ENCODE measurements at regions not wholly inside any gene's neighbourhood (a gene's known extent, or its start where the extent isn't known, plus 50 kb on each side); places are given as distances from the start of the nearest gene placed in this dataset.
A peak's percentile ranks its signal among the peaks of the same experiment; 100 is the strongest.

DNA sequence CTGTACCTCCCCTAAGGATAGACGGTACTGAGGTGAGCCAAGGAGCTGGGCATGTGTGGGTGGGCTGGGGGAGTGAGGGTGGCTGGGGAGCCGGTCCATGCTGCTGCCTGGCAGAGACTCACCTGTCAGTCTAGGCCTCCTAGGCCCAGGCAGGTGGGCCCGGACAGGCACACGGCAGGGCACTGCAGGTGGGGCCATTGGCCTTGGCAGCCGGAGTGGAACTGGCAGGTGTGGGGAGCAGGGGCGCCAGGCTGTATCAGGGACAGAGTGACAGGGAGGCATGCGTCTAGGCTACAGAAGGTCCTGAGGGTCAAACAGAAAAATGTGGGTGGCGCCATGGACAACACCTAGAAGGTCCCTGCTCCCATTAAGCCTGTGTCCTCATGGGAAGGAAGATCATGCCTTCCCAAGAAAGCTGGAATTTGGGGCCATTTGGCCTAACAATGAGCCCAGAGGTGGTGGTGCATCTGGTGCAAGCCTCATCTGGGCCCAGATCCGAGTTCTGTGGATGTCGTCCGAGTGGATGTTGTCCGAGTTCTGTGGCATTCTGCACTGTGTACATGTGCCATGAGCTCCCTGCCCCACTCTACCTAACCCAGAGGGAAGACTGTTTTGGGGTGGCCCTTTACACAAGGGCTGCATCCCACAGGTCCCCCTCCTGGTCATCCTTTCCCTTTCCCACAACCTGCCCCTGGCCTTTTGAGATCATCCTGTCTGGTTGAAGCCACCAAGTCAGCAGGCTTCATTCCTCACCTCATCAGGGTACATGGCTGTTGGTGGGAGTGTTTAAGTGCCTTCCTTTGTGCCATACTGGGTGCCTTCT lies 249.7 kb downstream of the GLI2 start:
- H3K4me3 ChIP-seq (ENCODE audit: insufficient read depth, low read length) = no peak overlapping the region
- H4K20me1 ChIP-seq (ENCODE audit: insufficient read depth, low read length) = no peaks in the 10 kb centered on the region
- no peak overlapping the region for H2AFZ ChIP-seq (ENCODE audit: low read length)
- no peak overlapping the region for H3K27ac ChIP-seq (ENCODE audit: low read depth, low read length)
- H3K4me1 ChIP-seq (ENCODE audit: insufficient read depth, low read length) = no peaks in the 10 kb centered on the region
- no peaks in the 10 kb centered on the region for H3K9me3 ChIP-seq (ENCODE audit: low read depth, low read length)
- no peak for TF ChIP-seq CTCF (IDR thresholded peaks at IDR 0.05; ENCODE audit: extremely low read depth, low read depth, low read length)
- no peaks in the 10 kb centered on the region for H3K27me3 ChIP-seq (ENCODE audit: insufficient read depth, low read length)
- peak; percentile 62 for DNase-seq (ENCODE audit: insufficient read length, low spot score, missing footprints)
- H3K36me3 ChIP-seq (ENCODE audit: insufficient read depth, low read length) = peaks cover 56% of the 10 kb centered on the region
- no peak overlapping the region for H3K4me2 ChIP-seq (ENCODE audit: insufficient read depth, low read length)
- H3K79me2 ChIP-seq (ENCODE audit: insufficient read depth, low read length) = no peaks in the 10 kb centered on the region

DNA sequence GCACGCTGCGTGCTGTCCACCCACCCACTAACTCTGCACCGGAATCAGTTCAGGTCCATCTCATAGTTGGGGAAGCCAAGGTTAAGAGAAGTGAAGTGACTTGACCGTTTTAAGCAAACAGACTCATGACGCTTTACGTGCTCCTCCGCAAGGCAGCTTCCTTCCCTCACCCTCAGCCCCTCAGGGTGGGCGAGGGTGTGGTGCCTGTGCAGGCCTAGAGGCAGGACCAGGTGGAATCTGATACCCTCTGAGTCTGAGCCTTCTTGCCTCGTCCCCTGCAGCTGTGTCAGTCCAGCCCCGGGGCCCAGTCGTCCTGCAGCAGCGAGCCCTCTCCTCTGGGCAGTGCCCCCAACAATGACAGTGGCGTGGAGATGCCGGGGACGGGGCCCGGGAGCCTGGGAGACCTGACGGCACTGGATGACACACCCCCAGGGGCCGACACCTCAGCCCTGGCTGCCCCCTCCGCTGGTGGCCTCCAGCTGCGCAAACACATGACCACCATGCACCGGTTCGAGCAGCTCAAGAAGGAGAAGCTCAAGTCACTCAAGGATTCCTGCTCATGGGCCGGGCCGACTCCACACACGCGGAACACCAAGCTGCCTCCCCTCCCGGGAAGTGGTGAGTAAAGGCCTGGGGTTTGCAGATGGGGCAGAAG lies 250.5 kb downstream of the GLI2 start:
- H3K9me3 ChIP-seq (ENCODE audit: low read depth, low read length) = no peaks in the 10 kb centered on the region
- no peaks in the 10 kb centered on the region for H4K20me1 ChIP-seq (ENCODE audit: insufficient read depth, low read length)
- H2AFZ ChIP-seq (ENCODE audit: low read length) = no peak overlapping the region
- peaks cover 61% of the 10 kb centered on the region for H3K36me3 ChIP-seq (ENCODE audit: insufficient read depth, low read length)
- H3K27ac ChIP-seq (ENCODE audit: low read depth, low read length) = no peak overlapping the region
- no peaks in the 10 kb centered on the region for H3K27me3 ChIP-seq (ENCODE audit: insufficient read depth, low read length)
- no peak overlapping the region for H3K4me2 ChIP-seq (ENCODE audit: insufficient read depth, low read length)
- no peak for TF ChIP-seq CTCF (IDR thresholded peaks at IDR 0.05; ENCODE audit: extremely low read depth, low read depth, low read length)
- no peaks in the 10 kb centered on the region for H3K4me1 ChIP-seq (ENCODE audit: insufficient read depth, low read length)
- no peak overlapping the region for H3K4me3 ChIP-seq (ENCODE audit: insufficient read depth, low read length)
- DNase-seq (ENCODE audit: insufficient read length, low spot score, missing footprints) = peak; percentile 66
- no peaks in the 10 kb centered on the region for H3K79me2 ChIP-seq (ENCODE audit: insufficient read depth, low read length)

- peaks cover 58% of the 10 kb centered on the region for H3K36me3 ChIP-seq (ENCODE audit: insufficient read depth, low read length)
- no peak overlapping the region for H3K27ac ChIP-seq (ENCODE audit: low read depth, low read length)
- no peaks in the 10 kb centered on the region for H3K4me1 ChIP-seq (ENCODE audit: insufficient read depth, low read length)
- no peaks in the 10 kb centered on the region for H3K27me3 ChIP-seq (ENCODE audit: insufficient read depth, low read length)
- H2AFZ ChIP-seq (ENCODE audit: low read length) = no peak overlapping the region
- H3K4me3 ChIP-seq (ENCODE audit: insufficient read depth, low read length) = no peak overlapping the region
- peaks cover 3% of the 10 kb centered on the region for H4K20me1 ChIP-seq (ENCODE audit: insufficient read depth, low read length)
- no peaks in the 10 kb centered on the region for H3K79me2 ChIP-seq (ENCODE audit: insufficient read depth, low read length)
- TF ChIP-seq CTCF (IDR thresholded peaks at IDR 0.05; ENCODE audit: extremely low read depth, low read depth, low read length) = no peak
- no peak overlapping the region for H3K4me2 ChIP-seq (ENCODE audit: insufficient read depth, low read length)
- H3K9me3 ChIP-seq (ENCODE audit: low read depth, low read length) = no peaks in the 10 kb centered on the region
- DNase-seq (ENCODE audit: insufficient read length, low spot score, missing footprints) = peak; percentile 91
Observed at GRCh38 chr2:120986898-120987650, 251.4 kb downstream of the GLI2 start.

Measured in osteoblast (primary cell).